Peyer's patch (tissue), 4 donors: ENCODE measurements at regions not wholly inside any gene's neighbourhood (a gene's known extent, or its start where the extent isn't known, plus 50 kb on each side); places are given as distances from the start of the nearest gene placed in this dataset.

ENCODE experiments used
- CTCF ChIP-seq, 6 experiments: fragments of 450-650 bp in 4 of 6; fragments of 200-600 bp in 2 of 6; sonication (generic) in 1 of 6; IDR thresholded peaks; one replicate each; pipeline ENCODE4 v1.5.1; 2017 to 2019; ENCODE audit warnings: antibody characterized with exemption in 6 of 6, mild to moderate bottlenecking in 3 of 6, moderate library complexity in 1 of 6
- POLR2A ChIP-seq, 2 donors: fragments of 450-650 bp; IDR thresholded peaks; one replicate each; pipeline ENCODE4 v1.5.1; 2017; ENCODE audit warnings: antibody characterized with exemption in 2 of 2, mild to moderate bottlenecking in 2 of 2, moderate library complexity in 2 of 2

- TF ChIP-seq POLR2A (IDR thresholded peaks at IDR 0.05) (no peak), CTCF (IDR thresholded peaks at IDR 0.05) (no peak)
Measured at GRCh38 chr1:30416221-30416820, 307.1 kb downstream of the MATN1 start.
